ENCODE measurements at regions not wholly inside any gene's neighbourhood (a gene's known extent, or its start where the extent isn't known, plus 50 kb on each side); places are given as distances from the start of the nearest gene placed in this dataset.

DNA sequence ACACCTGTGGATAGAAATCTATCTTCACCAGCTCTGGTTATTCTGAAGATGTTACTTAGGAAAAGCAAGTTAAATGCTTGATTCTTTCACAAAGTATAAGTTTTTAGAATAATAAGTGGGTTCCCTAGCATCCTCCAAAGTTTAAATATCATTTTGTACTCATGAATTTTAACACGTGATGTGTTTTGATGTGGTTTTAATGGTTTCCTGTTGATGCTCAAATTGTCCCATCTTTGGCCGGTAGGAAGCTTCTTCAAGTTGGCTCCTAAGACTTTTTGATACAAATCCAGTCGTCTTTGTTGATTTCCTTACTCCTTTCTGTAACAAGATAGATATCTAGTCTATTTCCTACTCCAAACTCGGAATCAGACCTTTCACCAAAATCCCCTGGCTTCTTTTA is 94.5 kb upstream of the STXBP5 start:
- no peaks in the 10 kb centered on the region for H3K9me3 ChIP-seq (ENCODE audit: control insufficient read depth in 2 of 3, insufficient read depth in 1 of 3, low read length in 3 of 3)
- FAIRE-seq (no peak), DNase-seq (no peak)
- TF ChIP-seq, protein P1, sequence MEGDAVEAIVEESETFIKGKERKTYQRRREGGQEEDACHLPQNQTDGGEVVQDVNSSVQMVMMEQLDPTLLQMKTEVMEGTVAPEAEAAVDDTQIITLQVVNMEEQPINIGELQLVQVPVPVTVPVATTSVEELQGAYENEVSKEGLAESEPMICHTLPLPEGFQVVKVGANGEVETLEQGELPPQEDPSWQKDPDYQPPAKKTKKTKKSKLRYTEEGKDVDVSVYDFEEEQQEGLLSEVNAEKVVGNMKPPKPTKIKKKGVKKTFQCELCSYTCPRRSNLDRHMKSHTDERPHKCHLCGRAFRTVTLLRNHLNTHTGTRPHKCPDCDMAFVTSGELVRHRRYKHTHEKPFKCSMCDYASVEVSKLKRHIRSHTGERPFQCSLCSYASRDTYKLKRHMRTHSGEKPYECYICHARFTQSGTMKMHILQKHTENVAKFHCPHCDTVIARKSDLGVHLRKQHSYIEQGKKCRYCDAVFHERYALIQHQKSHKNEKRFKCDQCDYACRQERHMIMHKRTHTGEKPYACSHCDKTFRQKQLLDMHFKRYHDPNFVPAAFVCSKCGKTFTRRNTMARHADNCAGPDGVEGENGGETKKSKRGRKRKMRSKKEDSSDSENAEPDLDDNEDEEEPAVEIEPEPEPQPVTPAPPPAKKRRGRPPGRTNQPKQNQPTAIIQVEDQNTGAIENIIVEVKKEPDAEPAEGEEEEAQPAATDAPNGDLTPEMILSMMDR (IDR thresholded peaks at IDR 0.05; ENCODE audit: borderline replicate concordance, extremely low read depth, insufficient read depth): no peak
- H3K27ac ChIP-seq (ENCODE audit: low read depth in 2 of 2, low read length in 2 of 2): no peak overlapping the region
- no peak overlapping the region for H3K4me3 ChIP-seq (ENCODE audit: low read length in 3 of 3)
- H3K9ac ChIP-seq (ENCODE audit: low read length in 3 of 3): no peak overlapping the region
- H3K4me1 ChIP-seq (ENCODE audit: control insufficient read depth in 2 of 3, insufficient read depth in 2 of 3, low read depth in 1 of 3, low read length in 3 of 3): no peaks in the 10 kb centered on the region
- intact Hi-C loops (cut with DNase I): no loop called here
- H3K27me3 ChIP-seq (ENCODE audit: control insufficient read depth, insufficient read depth, low read length): no peaks in the 10 kb centered on the region
- H3K36me3 ChIP-seq (ENCODE audit: control insufficient read depth in 2 of 3, insufficient read depth in 3 of 3, low read length in 3 of 3): no peaks in the 10 kb centered on the region

DNA sequence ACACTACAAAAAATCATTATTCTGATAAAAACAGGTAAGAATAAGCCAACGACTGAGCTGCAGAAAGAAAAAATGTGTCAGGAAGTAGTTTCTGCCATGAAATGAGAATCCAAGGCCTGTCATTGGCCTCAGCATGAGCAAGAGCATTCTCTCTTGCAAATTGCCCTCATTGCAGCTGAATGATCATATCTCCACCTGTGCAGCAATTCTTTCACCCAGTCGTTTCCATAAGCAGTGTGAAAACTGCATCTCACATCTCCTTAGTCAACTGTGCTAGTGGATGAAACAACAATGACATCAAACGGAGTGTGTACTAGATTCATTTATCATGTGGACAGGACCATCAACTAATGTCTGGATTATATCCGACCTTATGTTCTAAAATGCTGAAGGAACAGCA is 88.2 kb upstream of the STXBP5 start:
- H3K9me3 ChIP-seq (ENCODE audit: control insufficient read depth in 2 of 3, insufficient read depth in 1 of 3, low read length in 3 of 3): no peaks in the 10 kb centered on the region
- intact Hi-C loops (cut with DNase I): no loop called here
- no peak for FAIRE-seq
- TF ChIP-seq, protein P1 (IDR thresholded peaks at IDR 0.05; ENCODE audit: borderline replicate concordance, extremely low read depth, insufficient read depth): no peak
- no peak overlapping the region for H3K27ac ChIP-seq (ENCODE audit: low read depth in 2 of 2, low read length in 2 of 2)
- no peak overlapping the region for H3K4me3 ChIP-seq (ENCODE audit: low read length in 3 of 3)
- no peaks in the 10 kb centered on the region for H3K27me3 ChIP-seq (ENCODE audit: control insufficient read depth, insufficient read depth, low read length)
- no peaks in the 10 kb centered on the region for H3K36me3 ChIP-seq (ENCODE audit: control insufficient read depth in 2 of 3, insufficient read depth in 3 of 3, low read length in 3 of 3)
- H3K4me1 ChIP-seq (ENCODE audit: control insufficient read depth in 2 of 3, insufficient read depth in 2 of 3, low read depth in 1 of 3, low read length in 3 of 3): no peaks in the 10 kb centered on the region
- DNase-seq: no peak
- no peak overlapping the region for H3K9ac ChIP-seq (ENCODE audit: low read length in 3 of 3)

DNA sequence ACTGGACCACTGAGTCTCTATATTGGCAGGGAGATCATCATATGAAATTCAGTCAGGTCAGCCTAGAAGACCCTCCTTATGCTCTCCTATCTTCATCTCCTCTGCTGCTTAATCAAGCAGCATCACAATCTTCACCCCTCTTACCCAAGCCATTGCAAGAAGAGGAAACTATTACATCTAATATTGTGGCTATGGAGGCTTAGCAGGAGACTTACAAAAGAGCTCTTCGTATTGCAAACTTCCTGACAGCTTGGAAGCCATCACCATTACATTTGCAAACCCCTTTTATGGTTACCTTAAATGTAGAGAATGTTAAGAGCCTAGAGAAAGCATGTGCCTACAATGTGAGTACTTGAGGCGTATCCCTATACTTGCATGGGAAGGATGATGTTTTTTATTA is 87.2 kb upstream of the STXBP5 start:
- intact Hi-C loops (cut with DNase I): no loop called here
- no peaks in the 10 kb centered on the region for H3K4me1 ChIP-seq (ENCODE audit: control insufficient read depth in 2 of 3, insufficient read depth in 2 of 3, low read depth in 1 of 3, low read length in 3 of 3)
- FAIRE-seq: no peak
- no peak overlapping the region for H3K9ac ChIP-seq (ENCODE audit: low read length in 3 of 3)
- no peak for DNase-seq
- H3K27ac ChIP-seq (ENCODE audit: low read depth in 2 of 2, low read length in 2 of 2): no peak overlapping the region
- H3K9me3 ChIP-seq (ENCODE audit: control insufficient read depth in 2 of 3, insufficient read depth in 1 of 3, low read length in 3 of 3): no peaks in the 10 kb centered on the region
- H3K27me3 ChIP-seq (ENCODE audit: control insufficient read depth, insufficient read depth, low read length): no peaks in the 10 kb centered on the region
- TF ChIP-seq, protein P1 (IDR thresholded peaks at IDR 0.05; ENCODE audit: borderline replicate concordance, extremely low read depth, insufficient read depth): no peak
- H3K4me3 ChIP-seq (ENCODE audit: low read length in 3 of 3): no peak overlapping the region
- no peaks in the 10 kb centered on the region for H3K36me3 ChIP-seq (ENCODE audit: control insufficient read depth in 2 of 3, insufficient read depth in 3 of 3, low read length in 3 of 3)

DNA sequence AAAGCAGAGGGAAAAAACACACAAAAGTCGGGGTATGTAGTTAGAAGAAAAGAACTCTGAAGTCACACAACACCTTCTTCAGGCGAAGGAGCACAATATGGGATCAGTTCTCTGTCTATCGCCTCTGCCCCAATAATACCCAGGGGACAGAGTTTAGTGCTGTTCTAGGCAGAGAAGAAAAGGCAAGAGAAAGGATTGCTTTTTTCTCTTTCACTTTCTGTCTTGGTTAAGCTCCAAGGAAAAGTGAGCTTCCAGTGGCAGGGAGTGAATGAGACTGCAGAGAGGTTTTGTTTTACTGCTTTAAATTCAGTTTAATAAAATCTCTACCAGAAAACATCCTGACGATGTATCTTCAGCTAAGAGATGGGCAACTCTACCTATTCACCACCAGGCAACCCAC is 86.6 kb upstream of the STXBP5 start:
- Histone ChIP-seq H3K36me3 (ENCODE audit: control insufficient read depth in 2 of 3, insufficient read depth in 3 of 3, low read length in 3 of 3) (no peaks in the 10 kb centered on the region), H3K4me3 (ENCODE audit: low read length in 3 of 3) (no peak overlapping the region), H3K9ac (ENCODE audit: low read length in 3 of 3) (no peak overlapping the region), H3K27ac (ENCODE audit: low read depth in 2 of 2, low read length in 2 of 2) (no peak overlapping the region), H3K4me1 (ENCODE audit: control insufficient read depth in 2 of 3, insufficient read depth in 2 of 3, low read depth in 1 of 3, low read length in 3 of 3) (no peaks in the 10 kb centered on the region), H3K27me3 (ENCODE audit: control insufficient read depth, insufficient read depth, low read length) (no peaks in the 10 kb centered on the region), H3K9me3 (ENCODE audit: control insufficient read depth in 2 of 3, insufficient read depth in 1 of 3, low read length in 3 of 3) (no peaks in the 10 kb centered on the region)
- intact Hi-C loops (cut with DNase I): no loop called here
- TF ChIP-seq, protein P1 (IDR thresholded peaks at IDR 0.05; ENCODE audit: borderline replicate concordance, extremely low read depth, insufficient read depth): no peak
- FAIRE-seq: no peak
- DNase-seq: no peak
